PC-9 (cell line): ENCODE measurements at regions not wholly inside any gene's neighbourhood (a gene's known extent, or its start where the extent isn't known, plus 50 kb on each side); places are given as distances from the start of the nearest gene placed in this dataset.
"Not testable (repeated sequence)": the region's sequence is repeated elsewhere in the genome, so short reads cannot be mapped to it uniquely, and the experiment has no call there.

ENCODE experiments used
- BruUV-seq: library from RNA; stranded (reverse); fragments of 400-500 nt; replicated peaks from 2 replicates; lab custom pipeline; 2021; lab: Mats Ljungman, UMichigan
- CTCF ChIA-PET: fragments of 300-600 bp; sonication (Branson Sonifier 250); formaldehyde crosslinking; loops from one replicate; lab custom pipeline; 2022; ENCODE audit warnings: antibody characterized with exemption; lab: Charles Lee
- POLR2A ChIA-PET: fragments of 300-600 bp; sonication (Branson Sonifier 250); formaldehyde crosslinking; loops from one replicate; lab custom pipeline; 2022; ENCODE audit warnings: antibody characterized with exemption; ENCODE audit not compliant: unreplicated experiment; lab: Charles Lee
- DNase-seq, 2 experiments: peaks; one replicate each; pipeline versions ENCODE4 v3.0.0 to v3.0.0-alpha.2; 2015 to 2022; ENCODE audit warnings: mixed read lengths in 1 of 2
- H2AFZ ChIP-seq: fragments of 200-600 bp; sonication (generic); 2 replicates; pipeline ENCODE4 v1.8.1; 2017; ENCODE audit warnings: antibody characterized with exemption
- H3F3A ChIP-seq: fragments of 200-600 bp; sonication (generic); 2 replicates; pipeline ENCODE4 v1.8.1; 2017; ENCODE audit warnings: antibody characterized with exemption, mild to moderate bottlenecking, low read depth; ENCODE audit not compliant: insufficient read depth
- H3K27ac ChIP-seq: fragments of 200-600 bp; sonication (generic); 2 replicates; pipeline ENCODE4 v1.6.1; 2016; ENCODE audit warnings: mixed run types
- H3K27me3 ChIP-seq: fragments of 200-600 bp; sonication (generic); 2 replicates; pipeline ENCODE4 v1.6.1; 2016; ENCODE audit warnings: low read depth, mixed run types; ENCODE audit not compliant: insufficient read depth
- H3K36me3 ChIP-seq: fragments of 200-600 bp; sonication (generic); 2 replicates; pipeline ENCODE4 v1.6.1; 2016; ENCODE audit warnings: low read depth, mixed run types
- H3K4me1 ChIP-seq: fragments of 200-600 bp; sonication (generic); replicated peaks from 2 replicates; pipeline ENCODE4 v1.6.1; 2016; ENCODE audit warnings: mixed run types; ENCODE audit not compliant: insufficient read depth
- H3K4me2 ChIP-seq: fragments of 200-600 bp; sonication (generic); 2 replicates; pipeline ENCODE4 v1.6.1; 2017; ENCODE audit warnings: mixed run types
- H3K4me3 ChIP-seq: fragments of 200-600 bp; sonication (generic); 2 replicates; pipeline ENCODE4 v1.6.1; 2016; ENCODE audit warnings: mixed run types
- H3K79me2 ChIP-seq: fragments of 200-600 bp; sonication (generic); 2 replicates; pipeline ENCODE4 v1.6.1; 2017; ENCODE audit warnings: low read depth, mixed run types
- H3K9me2 ChIP-seq: fragments of 200-600 bp; sonication (generic); 2 replicates; pipeline ENCODE4 v1.8.1; 2017; ENCODE audit warnings: mild to moderate bottlenecking; ENCODE audit not compliant: insufficient read depth
- H3K9me3 ChIP-seq: fragments of 200-600 bp; sonication (generic); 2 replicates; pipeline ENCODE4 v1.8.1; 2016; ENCODE audit warnings: low read depth; ENCODE audit not compliant: insufficient read depth
- H4K20me1 ChIP-seq: fragments of 200-600 bp; sonication (generic); 2 replicates; pipeline ENCODE4 v1.8.1; 2017; ENCODE audit not compliant: insufficient read depth
- EZH2 ChIP-seq: fragments of 200-600 bp; sonication (generic); IDR thresholded peaks from 2 replicates; pipeline ENCODE4 v1.8.0; 2017; ENCODE audit warnings: antibody characterized with exemption, low read depth
- intact Hi-C: fragments of 100-400 bp; cut with micrococcal nuclease; formaldehyde crosslinking; loops from one replicate; pipeline ENCODE4 v1.10.0; 2022; ENCODE audit not compliant: unreplicated experiment
- TF ChIP-seq, protein P1 (sequence below): fragments of 200-600 bp; sonication (generic); conservative IDR thresholded peaks from 2 replicates; pipeline ENCODE4 v1.6.1; 2017; ENCODE audit warnings: mixed run types, antibody characterized with exemption, mild to moderate bottlenecking, moderate library complexity

DNA sequence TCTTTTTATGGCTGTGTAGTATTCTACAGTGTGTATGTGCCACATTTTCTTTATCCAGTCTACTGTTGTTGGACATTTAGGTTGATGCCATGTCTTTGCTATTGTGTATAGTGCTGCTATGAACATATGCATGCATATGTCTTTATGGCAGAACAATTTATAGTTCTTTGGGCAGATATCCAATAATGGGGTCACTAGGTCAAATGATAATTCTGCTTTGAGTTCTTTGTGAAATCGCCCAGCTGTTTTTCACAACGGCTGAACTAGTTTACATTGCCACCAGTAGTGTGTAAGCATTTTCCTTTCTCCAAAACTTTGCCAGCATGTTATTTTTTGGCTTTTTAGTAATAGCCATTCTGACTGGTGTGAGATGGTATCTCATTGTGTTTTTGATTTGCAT, 214.8 kb upstream of the TMEM229A start:
- no peaks in the 10 kb centered on the region for H3K9me3 ChIP-seq
- no peaks in the 10 kb centered on the region for H3K79me2 ChIP-seq
- DNase-seq, result no peak
- H3K27me3 ChIP-seq, result no peaks in the 10 kb centered on the region
- TF ChIP-seq EZH2, result no peak
- TF ChIP-seq, protein P1, sequence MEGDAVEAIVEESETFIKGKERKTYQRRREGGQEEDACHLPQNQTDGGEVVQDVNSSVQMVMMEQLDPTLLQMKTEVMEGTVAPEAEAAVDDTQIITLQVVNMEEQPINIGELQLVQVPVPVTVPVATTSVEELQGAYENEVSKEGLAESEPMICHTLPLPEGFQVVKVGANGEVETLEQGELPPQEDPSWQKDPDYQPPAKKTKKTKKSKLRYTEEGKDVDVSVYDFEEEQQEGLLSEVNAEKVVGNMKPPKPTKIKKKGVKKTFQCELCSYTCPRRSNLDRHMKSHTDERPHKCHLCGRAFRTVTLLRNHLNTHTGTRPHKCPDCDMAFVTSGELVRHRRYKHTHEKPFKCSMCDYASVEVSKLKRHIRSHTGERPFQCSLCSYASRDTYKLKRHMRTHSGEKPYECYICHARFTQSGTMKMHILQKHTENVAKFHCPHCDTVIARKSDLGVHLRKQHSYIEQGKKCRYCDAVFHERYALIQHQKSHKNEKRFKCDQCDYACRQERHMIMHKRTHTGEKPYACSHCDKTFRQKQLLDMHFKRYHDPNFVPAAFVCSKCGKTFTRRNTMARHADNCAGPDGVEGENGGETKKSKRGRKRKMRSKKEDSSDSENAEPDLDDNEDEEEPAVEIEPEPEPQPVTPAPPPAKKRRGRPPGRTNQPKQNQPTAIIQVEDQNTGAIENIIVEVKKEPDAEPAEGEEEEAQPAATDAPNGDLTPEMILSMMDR, result no peak
- H3K4me3 ChIP-seq, result no peak overlapping the region
- intact Hi-C loops, result no loop called here
- no peak overlapping the region for H3K4me2 ChIP-seq
- H3K9me2 ChIP-seq, result no peaks in the 10 kb centered on the region
- POLR2A ChIA-PET, result no interaction called here
- H3K27ac ChIP-seq, result no peak overlapping the region
- H4K20me1 ChIP-seq, result no peaks in the 10 kb centered on the region
- H3K36me3 ChIP-seq, result no peaks in the 10 kb centered on the region
- no peaks in the 10 kb centered on the region for H3K4me1 ChIP-seq
- BruUV-seq, result no TSS peak
- H3F3A ChIP-seq, result no peaks in the 10 kb centered on the region
- H2AFZ ChIP-seq, result no peak overlapping the region
- CTCF ChIA-PET, result no interaction called here

- no peak overlapping the region for H2AFZ ChIP-seq
- CTCF ChIA-PET, result no interaction called here
- no peak for DNase-seq
These were observed 213.5 kb upstream of the TMEM229A start for GRCh38 chr7:124246262-124246863.

GRCh38 chr7:124244469-124244868, 211.6 kb upstream of the TMEM229A start:
- H3K36me3 ChIP-seq, H3K79me2 ChIP-seq, H4K20me1 ChIP-seq, H3K27ac ChIP-seq, H3F3A ChIP-seq, DNase-seq, intact Hi-C loops, H3K27me3 ChIP-seq, CTCF ChIA-PET, H3K9me2 ChIP-seq, BruUV-seq, H3K9me3 ChIP-seq, H3K4me2 ChIP-seq, H3K4me3 ChIP-seq, POLR2A ChIA-PET, H2AFZ ChIP-seq, H3K4me1 ChIP-seq: not testable (repeated sequence)

More at GRCh38 chr7:124246262-124246863, 213.5 kb upstream of the TMEM229A start:
- Histone ChIP-seq H4K20me1 (no peaks in the 10 kb centered on the region), H3F3A (no peaks in the 10 kb centered on the region), H3K36me3 (no peaks in the 10 kb centered on the region), H3K4me2 (no peak overlapping the region), H3K79me2 (no peaks in the 10 kb centered on the region), H3K4me3 (no peak overlapping the region), H3K9me3 (no peaks in the 10 kb centered on the region), H3K4me1 (no peaks in the 10 kb centered on the region), H3K27me3 (no peaks in the 10 kb centered on the region), H3K9me2 (no peaks in the 10 kb centered on the region), H3K27ac (no peak overlapping the region)
- no TSS peak for BruUV-seq
- TF ChIP-seq, protein P1, result no peak
- no peak for TF ChIP-seq EZH2
- intact Hi-C loops, result no loop called here
- POLR2A ChIA-PET, result no interaction called here

DNA sequence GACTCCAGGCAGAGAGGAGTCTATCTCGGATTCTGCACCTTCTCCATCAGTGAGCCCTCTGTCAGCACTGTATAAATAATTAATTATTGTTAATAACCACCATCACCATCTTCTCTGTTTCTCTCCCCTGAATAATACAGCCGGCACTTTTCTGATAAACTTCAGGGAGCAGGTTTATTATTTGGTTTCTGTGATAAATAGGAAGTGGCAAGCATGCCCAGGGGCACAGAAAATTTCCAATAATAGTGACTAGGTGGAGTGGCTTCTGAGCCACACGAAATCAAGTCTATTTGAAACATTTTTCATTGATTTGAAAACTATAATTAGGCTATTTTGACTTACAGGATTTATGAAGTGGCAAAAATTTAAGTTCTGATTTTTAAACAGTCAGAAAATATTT, 186.8 kb upstream of the TMEM229A start:
- no TSS peak for BruUV-seq
- H3F3A ChIP-seq, result no peaks in the 10 kb centered on the region
- POLR2A ChIA-PET, result no interaction called here

More for the DNA sequence above, 186.8 kb upstream of the TMEM229A start:
- CTCF ChIA-PET, result no interaction called here
- H3K4me1 ChIP-seq, result no peaks in the 10 kb centered on the region
- no peak overlapping the region for H3K4me2 ChIP-seq
- no peak overlapping the region for H2AFZ ChIP-seq
- no peaks in the 10 kb centered on the region for H3K9me2 ChIP-seq
- H4K20me1 ChIP-seq, result no peaks in the 10 kb centered on the region
- intact Hi-C loops, result no loop called here
- no peak overlapping the region for H3K4me3 ChIP-seq
- H3K27me3 ChIP-seq, result no peaks in the 10 kb centered on the region
- 0 out of 2 replicates have a peak, but pooled peaks cover 3% of the 10 kb centered on the region for H3K9me3 ChIP-seq
- no peaks in the 10 kb centered on the region for H3K79me2 ChIP-seq
- H3K36me3 ChIP-seq, result no peaks in the 10 kb centered on the region
- TF ChIP-seq, protein P1, result no peak
- TF ChIP-seq EZH2, result no peak
- no peak for DNase-seq
- H3K27ac ChIP-seq, result no peak overlapping the region
